Memory B cell (primary cell): ENCODE measurements at regions not wholly inside any gene's neighbourhood (a gene's known extent, or its start where the extent isn't known, plus 50 kb on each side); places are given as distances from the start of the nearest gene placed in this dataset.
A peak's percentile ranks its signal among the peaks of the same experiment; 100 is the strongest.

ENCODE experiments used
- ATAC-seq: fragments of 150-1000 bp; cut with Tn5 transposase; 2 replicates; pipeline ENCODE4 v1.10.0; 2021; ENCODE audit warnings: low read depth, mild to moderate bottlenecking, moderate library complexity
- DNase-seq, 2 donors: peaks; one replicate each; pipeline ENCODE4 v3.0.0; 2022; ENCODE audit warnings: low spot score in 2 of 2
- H3K27ac Mint-ChIP-seq: one replicate; pipeline ENCODE4 v1.8.0; 2022; ENCODE audit warnings: mild to moderate bottlenecking, moderate library complexity, mixed read lengths
- H3K27me3 Mint-ChIP-seq: one replicate; pipeline ENCODE4 v1.8.0; 2022; ENCODE audit warnings: mixed read lengths
- H3K36me3 Mint-ChIP-seq: one replicate; pipeline ENCODE4 v1.8.0; 2022; ENCODE audit warnings: mild to moderate bottlenecking, mixed read lengths
- H3K4me1 Mint-ChIP-seq: one replicate; pipeline ENCODE4 v1.8.0; 2022; ENCODE audit warnings: mixed read lengths
- H3K4me3 Mint-ChIP-seq: one replicate; pipeline ENCODE4 v1.8.0; 2022; ENCODE audit warnings: mild to moderate bottlenecking, moderate library complexity, mixed read lengths
- H3K9me3 Mint-ChIP-seq: one replicate; pipeline ENCODE4 v1.8.0; 2022; ENCODE audit warnings: mixed read lengths

- Mint-ChIP-seq H3K36me3 (no peaks in the 10 kb centered on the region), H3K9me3 (peaks cover 2% of the 10 kb centered on the region), H3K4me3 (no peak overlapping the region), H3K4me1 (no peaks in the 10 kb centered on the region), H3K27ac (no peak overlapping the region), H3K27me3 (peaks cover 10% of the 10 kb centered on the region)
- DNase-seq = no peak
- no peak for ATAC-seq
Measured at GRCh38 chr5:113652161-113652560, 138.7 kb downstream of the YTHDC2 start.

GRCh38 chr5:113654828-113655227, 141.3 kb downstream of the YTHDC2 start:
- Mint-ChIP-seq H3K36me3 (no peaks in the 10 kb centered on the region), H3K27ac (no peak overlapping the region), H3K4me1 (no peaks in the 10 kb centered on the region), H3K9me3 (no peaks in the 10 kb centered on the region), H3K27me3 (peaks cover 2% of the 10 kb centered on the region), H3K4me3 (no peak overlapping the region)
- ATAC-seq (no peak), DNase-seq (no peak)

- no peaks in the 10 kb centered on the region for H3K4me1 Mint-ChIP-seq
- no peak for ATAC-seq
- H3K4me3 Mint-ChIP-seq = no peak overlapping the region
- H3K9me3 Mint-ChIP-seq = no peaks in the 10 kb centered on the region
- DNase-seq = no peak
- H3K27me3 Mint-ChIP-seq = peaks cover 5% of the 10 kb centered on the region
- H3K27ac Mint-ChIP-seq = no peak overlapping the region
- H3K36me3 Mint-ChIP-seq = no peaks in the 10 kb centered on the region
Measured at GRCh38 chr5:113660206-113660605, 146.7 kb downstream of the YTHDC2 start.

- Mint-ChIP-seq H3K36me3 (no peaks in the 10 kb centered on the region), H3K27me3 (peaks cover 5% of the 10 kb centered on the region), H3K27ac (no peak overlapping the region), H3K4me1 (no peaks in the 10 kb centered on the region), H3K9me3 (no peaks in the 10 kb centered on the region), H3K4me3 (no peak overlapping the region)
- ATAC-seq (no peak), DNase-seq (no peak)
Measured at GRCh38 chr5:113660706-113661250, 147.3 kb downstream of the YTHDC2 start.

GRCh38 chr5:113663879-113664541, 150.5 kb downstream of the YTHDC2 start:
- no peak for ATAC-seq
- no peaks in the 10 kb centered on the region for H3K4me1 Mint-ChIP-seq
- H3K36me3 Mint-ChIP-seq = no peaks in the 10 kb centered on the region
- H3K9me3 Mint-ChIP-seq = no peaks in the 10 kb centered on the region
- no peak overlapping the region for H3K27ac Mint-ChIP-seq
- H3K27me3 Mint-ChIP-seq = peaks cover 5% of the 10 kb centered on the region
- DNase-seq = no peak
- no peak overlapping the region for H3K4me3 Mint-ChIP-seq

- Mint-ChIP-seq H3K27ac (no peak overlapping the region), H3K27me3 (peaks cover 5% of the 10 kb centered on the region), H3K4me1 (no peaks in the 10 kb centered on the region), H3K4me3 (no peak overlapping the region), H3K9me3 (peaks cover 3% of the 10 kb centered on the region), H3K36me3 (no peaks in the 10 kb centered on the region)
- DNase-seq (no peak), ATAC-seq (no peak)
Measured at GRCh38 chr5:113673041-113673440, 159.5 kb downstream of the YTHDC2 start.

- peaks cover 5% of the 10 kb centered on the region for H3K27me3 Mint-ChIP-seq
- ATAC-seq (no peak), DNase-seq (no peak)
- no peaks in the 10 kb centered on the region for H3K36me3 Mint-ChIP-seq
- peaks cover 1% of the 10 kb centered on the region for H3K9me3 Mint-ChIP-seq
- no peak overlapping the region for H3K27ac Mint-ChIP-seq
- no peak overlapping the region for H3K4me3 Mint-ChIP-seq
- no peaks in the 10 kb centered on the region for H3K4me1 Mint-ChIP-seq
Measured at GRCh38 chr5:113675166-113675565, 161.7 kb downstream of the YTHDC2 start.

- ATAC-seq (no peak), DNase-seq (no peak)
- H3K9me3 Mint-ChIP-seq = no peaks in the 10 kb centered on the region
- H3K36me3 Mint-ChIP-seq = no peaks in the 10 kb centered on the region
- H3K27me3 Mint-ChIP-seq = peaks cover 3% of the 10 kb centered on the region
- no peaks in the 10 kb centered on the region for H3K4me1 Mint-ChIP-seq
- no peak overlapping the region for H3K4me3 Mint-ChIP-seq
- H3K27ac Mint-ChIP-seq = no peak overlapping the region
Measured at GRCh38 chr5:113678202-113678601, 164.7 kb downstream of the YTHDC2 start.

- Mint-ChIP-seq H3K27ac (no peak overlapping the region), H3K27me3 (peaks cover 3% of the 10 kb centered on the region), H3K4me1 (no peaks in the 10 kb centered on the region), H3K9me3 (no peaks in the 10 kb centered on the region), H3K36me3 (no peaks in the 10 kb centered on the region), H3K4me3 (no peak overlapping the region)
- ATAC-seq (peak; percentile 32), DNase-seq (peak in 1 of 2 donors; percentile 1)
Measured at GRCh38 chr5:113678924-113679575, 165.6 kb downstream of the YTHDC2 start.

- H3K36me3 Mint-ChIP-seq = no peaks in the 10 kb centered on the region
- DNase-seq = no peak
- no peak overlapping the region for H3K27ac Mint-ChIP-seq
- no peak for ATAC-seq
- H3K27me3 Mint-ChIP-seq = peaks cover 1% of the 10 kb centered on the region
- H3K4me1 Mint-ChIP-seq = no peaks in the 10 kb centered on the region
- H3K4me3 Mint-ChIP-seq = no peak overlapping the region
- H3K9me3 Mint-ChIP-seq = no peaks in the 10 kb centered on the region
Measured at GRCh38 chr5:113680534-113680933, 167.0 kb downstream of the YTHDC2 start.

- Mint-ChIP-seq H3K27me3 (no peaks in the 10 kb centered on the region), H3K9me3 (no peaks in the 10 kb centered on the region), H3K27ac (no peak overlapping the region), H3K4me3 (no peak overlapping the region), H3K4me1 (no peaks in the 10 kb centered on the region), H3K36me3 (no peaks in the 10 kb centered on the region)
- ATAC-seq (no peak), DNase-seq (no peak)
Measured at GRCh38 chr5:113682497-113683136, 169.1 kb downstream of the YTHDC2 start.

- Mint-ChIP-seq H3K9me3 (no peaks in the 10 kb centered on the region), H3K27ac (no peak overlapping the region), H3K36me3 (no peaks in the 10 kb centered on the region), H3K27me3 (no peaks in the 10 kb centered on the region), H3K4me1 (no peaks in the 10 kb centered on the region), H3K4me3 (no peak overlapping the region)
- DNase-seq (no peak), ATAC-seq (no peak)
Measured at GRCh38 chr5:113683211-113683610, 169.7 kb downstream of the YTHDC2 start.

GRCh38 chr5:113686599-113686998, 173.1 kb downstream of the YTHDC2 start:
- no peak overlapping the region for H3K27ac Mint-ChIP-seq
- H3K9me3 Mint-ChIP-seq = no peaks in the 10 kb centered on the region
- H3K27me3 Mint-ChIP-seq = peaks cover 2% of the 10 kb centered on the region
- H3K4me1 Mint-ChIP-seq = no peaks in the 10 kb centered on the region
- ATAC-seq (no peak), DNase-seq (no peak)
- no peaks in the 10 kb centered on the region for H3K36me3 Mint-ChIP-seq
- no peak overlapping the region for H3K4me3 Mint-ChIP-seq

- no peaks in the 10 kb centered on the region for H3K9me3 Mint-ChIP-seq
- no peaks in the 10 kb centered on the region for H3K36me3 Mint-ChIP-seq
- H3K4me3 Mint-ChIP-seq = no peak overlapping the region
- H3K4me1 Mint-ChIP-seq = no peaks in the 10 kb centered on the region
- H3K27ac Mint-ChIP-seq = no peak overlapping the region
- no peak for DNase-seq
- peaks cover 7% of the 10 kb centered on the region for H3K27me3 Mint-ChIP-seq
- no peak for ATAC-seq
Measured at GRCh38 chr5:113689647-113690046, 176.2 kb downstream of the YTHDC2 start.
